GM12878 (cell line): ENCODE measurements at regions not wholly inside any gene's neighbourhood (a gene's known extent, or its start where the extent isn't known, plus 50 kb on each side); places are given as distances from the start of the nearest gene placed in this dataset.

Experiments used
- ATAC-seq: fragments of 200-7000 bp; cut with Tn5 transposase; 3 replicates; pipeline ENCODE4 v1.9.1; 2020; ENCODE audit warnings: mild to moderate bottlenecking, moderate library complexity
- BruUV-seq: library from RNA; stranded (reverse); fragments of 400-500 nt; replicated peaks from 2 replicates; lab custom pipeline; 2021; lab: Mats Ljungman, UMichigan
- CTCF ChIA-PET: fragments of 300-600 bp; sonication (Branson Sonifier 250); formaldehyde crosslinking; extraction: SDS; loops from one replicate; lab custom pipeline; 2021; ENCODE audit warnings: inconsistent platforms; lab: Yijun Ruan, JAX
- POLR2A ChIA-PET: fragments of 350-600 bp; formaldehyde crosslinking; extraction: SDS; loops from one replicate; lab custom pipeline; 2021; ENCODE audit warnings: inconsistent platforms; lab: Charles Lee
- RAD21 ChIA-PET: fragments of 300-600 bp; sonication (Branson Sonifier 250); formaldehyde crosslinking; loops from one replicate; lab custom pipeline; 2023; ENCODE audit warnings: antibody characterized with exemption; ENCODE audit not compliant: unreplicated experiment; lab: Charles Lee
- SMC1A ChIA-PET: fragments of 300-600 bp; sonication (Branson Sonifier 250); formaldehyde crosslinking; loops from one replicate; lab custom pipeline; 2023; ENCODE audit not compliant: unreplicated experiment, uncharacterized antibody; lab: Charles Lee
- DNase-seq: peaks from one replicate; pipeline ENCODE4 v3.0.0-alpha.2; 2011; ENCODE audit warnings: low read depth, low spot score
- FAIRE-seq: peaks from 3 replicates; lab custom pipeline; 2011; peaks lifted over from hg19 to GRCh38; lab: Jason Lieb, UNC
- H2AFZ ChIP-seq: 2 replicates; pipeline ENCODE4 v1.6.0; 2011; ENCODE audit warnings: low read depth, low read length, control low read depth; ENCODE audit not compliant: control insufficient read depth
- H3K27ac ChIP-seq: 2 replicates; pipeline ENCODE4 v1.5.1; 2011; ENCODE audit warnings: control low read depth; ENCODE audit not compliant: control insufficient read depth, insufficient read depth
- H3K27me3 ChIP-seq, 2 experiments: replicated peaks in 1 of 2; 2 replicates each; pipeline versions ENCODE4 v1.6.0 to v1.6.1; 2011; ENCODE audit warnings: low read length in 1 of 2; ENCODE audit not compliant: control insufficient read depth in 2 of 2, insufficient read depth in 2 of 2
- H3K36me3 ChIP-seq, 2 experiments: 2 replicates each; pipeline ENCODE4 v1.5.1; 2011; ENCODE audit warnings: low read length in 1 of 2; ENCODE audit not compliant: control insufficient read depth in 2 of 2, insufficient read depth in 2 of 2
- H3K4me1 ChIP-seq: 2 replicates; pipeline ENCODE4 v1.6.1; 2011; ENCODE audit warnings: mild to moderate bottlenecking, low read length, moderate library complexity, mixed read lengths; ENCODE audit not compliant: control insufficient read depth, insufficient read depth
- H3K4me2 ChIP-seq: 2 replicates; pipeline ENCODE4 v1.6.0; 2011; ENCODE audit warnings: control low read depth; ENCODE audit not compliant: control insufficient read depth, insufficient read depth
- H3K4me3 ChIP-seq: fragments of 200-600 bp; sonication (generic); 2 replicates; pipeline ENCODE4 v1.5.1; 2016
- H3K79me2 ChIP-seq: 2 replicates; pipeline ENCODE4 v1.6.0; 2011; ENCODE audit warnings: low read length; ENCODE audit not compliant: control insufficient read depth, insufficient read depth
- H3K9ac ChIP-seq: 2 replicates; pipeline ENCODE4 v1.8.0; 2011; ENCODE audit warnings: low read length, control low read depth, mixed read lengths; ENCODE audit not compliant: control insufficient read depth, insufficient read depth
- H3K9me3 ChIP-seq: replicated peaks from 3 replicates; pipeline ENCODE4 v1.5.1; 2011; ENCODE audit warnings: mild to moderate bottlenecking, low read length; ENCODE audit not compliant: control insufficient read depth, insufficient read depth
- H4K20me1 ChIP-seq: 2 replicates; pipeline ENCODE4 v1.6.0; 2011; ENCODE audit not compliant: control insufficient read depth, insufficient read depth
- IRF5 ChIP-seq: fragments of 450-650 bp; IDR thresholded peaks from 2 replicates; pipeline ENCODE4 v1.6.1; 2017; ENCODE audit warnings: borderline replicate concordance
- JUNB ChIP-seq: IDR thresholded peaks from 2 replicates; pipeline ENCODE4 v1.6.1; 2016; ENCODE audit warnings: antibody characterized with exemption, mild to moderate bottlenecking
- JUND ChIP-seq: IDR thresholded peaks from 2 replicates; pipeline ENCODE4 v1.6.1; 2012; ENCODE audit warnings: low read depth, mild to moderate bottlenecking, low read length, improper control_type of control experiment, moderate library complexity
- PRDM15 ChIP-seq: fragments of 450-650 bp; formaldehyde crosslinking; IDR thresholded peaks from 2 replicates; pipeline ENCODE4 v1.4.0; 2020; ENCODE audit warnings: mild to moderate bottlenecking, moderate library complexity
- SP1 ChIP-seq: IDR thresholded peaks from one replicate; pipeline ENCODE4 v1.6.1; 2011; ENCODE audit warnings: low read depth, low read length
- SREBF1 ChIP-seq: IDR thresholded peaks from 2 replicates; pipeline ENCODE4 v1.6.1; 2012; ENCODE audit warnings: mild to moderate bottlenecking, low read length
- TCF12 ChIP-seq: IDR thresholded peaks from 2 replicates; pipeline ENCODE4 v1.6.1; 2011; ENCODE audit warnings: low read depth, mild to moderate bottlenecking, low read length
- YBX1 ChIP-seq: fragments of 450-650 bp; IDR thresholded peaks from 2 replicates; pipeline ENCODE4 v1.6.1; 2016; ENCODE audit warnings: antibody characterized with exemption
- ZNF207 ChIP-seq: fragments of 450-650 bp; IDR thresholded peaks from 2 replicates; pipeline ENCODE4 v1.6.1; 2014; ENCODE audit warnings: antibody characterized with exemption, mild to moderate bottlenecking, borderline replicate concordance
- WGBS: methylation state at CpG from one replicate; pipeline ENCODE4 v1.1.6; 2016; ENCODE audit warnings: low lambda C conversion rate; ENCODE audit not compliant: insufficient replicate concordance, insufficient coverage; ENCODE audit errors: missing lambda C conversion rate; 5-methylcytosine and 5-hydroxymethylcytosine counted together
- in situ Hi-C: fragments of 300-500 bp; cut with MboI; formaldehyde crosslinking; loops from 9 replicates; pipeline ENCODE4 v1.14.3; 2018; ENCODE audit warnings: mixed read lengths
- intact Hi-C: fragments of 100-400 bp; cut with micrococcal nuclease; formaldehyde crosslinking; loops from one replicate; pipeline ENCODE4 v1.14.2; 2022; ENCODE audit not compliant: unreplicated experiment

GRCh38 chr3:127136706-127137105, 56.2 kb upstream of the PRR23E start:
- in situ Hi-C loops: no loop called here
- H3K4me2 ChIP-seq: no peak overlapping the region
- TF ChIP-seq IRF5 (no peak), SREBF1 (no peak), SP1 (no peak), JUND (no peak), PRDM15 (no peak), JUNB (no peak), TCF12 (no peak), ZNF207 (no peak), YBX1 (no peak)
- no peak overlapping the region for H3K27ac ChIP-seq
- FAIRE-seq: no peak
- ChIA-PET POLR2A (no interaction called here), RAD21 (no interaction called here), SMC1A (no interaction called here), CTCF (interaction anchor here (0.6 kb wide), 1 partner anchor 78 kb away, joined by 5 read pairs; no protein-coding TSS in a partner anchor)
- no TSS peak for BruUV-seq
- H3K36me3 ChIP-seq: no peaks in the 10 kb centered on the region
- no peak for ATAC-seq
- DNase-seq: no peak
- no peaks in the 10 kb centered on the region for H3K9me3 ChIP-seq
- no peaks in the 10 kb centered on the region for H3K79me2 ChIP-seq
- H2AFZ ChIP-seq: no peak overlapping the region
- WGBS: 3% methylated on average over 4 of the region's 4 CpGs
- H3K9ac ChIP-seq: no peak overlapping the region
- no peaks in the 10 kb centered on the region for H4K20me1 ChIP-seq
- no peaks in the 10 kb centered on the region for H3K4me1 ChIP-seq
- peaks cover 0 to 3% of the 10 kb centered on the region in 2 experiments; a peak in 3 of 4 replicates for H3K27me3 ChIP-seq
- intact Hi-C loops: no loop called here
- H3K4me3 ChIP-seq: no peak overlapping the region
